ENCODE measurements at regions not wholly inside any gene's neighbourhood (a gene's known extent, or its start where the extent isn't known, plus 50 kb on each side); places are given as distances from the start of the nearest gene placed in this dataset.

- H3K36me3 ChIP-seq (ENCODE audit: control insufficient read depth, insufficient read depth, low read length), result no peaks in the 10 kb centered on the region
- no peaks in the 10 kb centered on the region for H3K27me3 ChIP-seq (replicated peaks; ENCODE audit: control insufficient read depth, insufficient read depth, low read length, poor library complexity, severe bottlenecking)
- DNase-seq, result no peak
- no peak overlapping the region for H3K4me3 ChIP-seq (ENCODE audit: insufficient read depth, low read depth, low read length, poor library complexity, severe bottlenecking)
- no peak overlapping the region for H3K27ac ChIP-seq (ENCODE audit: insufficient read depth, low read length, poor library complexity, severe bottlenecking)
- no peaks in the 10 kb centered on the region for H3K9me3 ChIP-seq (ENCODE audit: control insufficient read depth, low read length)
- H3K4me1 ChIP-seq (ENCODE audit: control insufficient read depth, insufficient read depth, low read length, poor library complexity, severe bottlenecking), result no peaks in the 10 kb centered on the region
Measured at GRCh38 chr1:244106837-244107493, 55.9 kb downstream of the ZBTB18 start.

GRCh38 chr1:244111027-244111426, 59.9 kb downstream of the ZBTB18 start:
- DNase-seq, result no peak

GRCh38 chr1:244112041-244112440, 61.0 kb downstream of the ZBTB18 start:
- Histone ChIP-seq H3K4me1 (ENCODE audit: control insufficient read depth, insufficient read depth, low read length, poor library complexity, severe bottlenecking) (no peaks in the 10 kb centered on the region), H3K27me3 (replicated peaks; ENCODE audit: control insufficient read depth, insufficient read depth, low read length, poor library complexity, severe bottlenecking) (no peaks in the 10 kb centered on the region), H3K27ac (ENCODE audit: insufficient read depth, low read length, poor library complexity, severe bottlenecking) (no peak overlapping the region), H3K36me3 (ENCODE audit: control insufficient read depth, insufficient read depth, low read length) (no peaks in the 10 kb centered on the region), H3K4me3 (ENCODE audit: insufficient read depth, low read depth, low read length, poor library complexity, severe bottlenecking) (no peak overlapping the region), H3K9me3 (ENCODE audit: control insufficient read depth, low read length) (no peaks in the 10 kb centered on the region)
- no peak for DNase-seq

More at GRCh38 chr1:244111027-244111426, 59.9 kb downstream of the ZBTB18 start:
- Histone ChIP-seq H3K4me3 (ENCODE audit: insufficient read depth, low read depth, low read length, poor library complexity, severe bottlenecking) (no peak overlapping the region), H3K36me3 (ENCODE audit: control insufficient read depth, insufficient read depth, low read length) (no peaks in the 10 kb centered on the region), H3K9me3 (ENCODE audit: control insufficient read depth, low read length) (no peaks in the 10 kb centered on the region), H3K27ac (ENCODE audit: insufficient read depth, low read length, poor library complexity, severe bottlenecking) (no peak overlapping the region), H3K4me1 (ENCODE audit: control insufficient read depth, insufficient read depth, low read length, poor library complexity, severe bottlenecking) (no peaks in the 10 kb centered on the region), H3K27me3 (replicated peaks; ENCODE audit: control insufficient read depth, insufficient read depth, low read length, poor library complexity, severe bottlenecking) (no peaks in the 10 kb centered on the region)

- no peaks in the 10 kb centered on the region for H3K36me3 ChIP-seq (ENCODE audit: control insufficient read depth, insufficient read depth, low read length)
- no peaks in the 10 kb centered on the region for H3K9me3 ChIP-seq (ENCODE audit: control insufficient read depth, low read length)
- no peak for DNase-seq
- no peak overlapping the region for H3K27ac ChIP-seq (ENCODE audit: insufficient read depth, low read length, poor library complexity, severe bottlenecking)
- no peak overlapping the region for H3K4me3 ChIP-seq (ENCODE audit: insufficient read depth, low read depth, low read length, poor library complexity, severe bottlenecking)
- no peaks in the 10 kb centered on the region for H3K27me3 ChIP-seq (replicated peaks; ENCODE audit: control insufficient read depth, insufficient read depth, low read length, poor library complexity, severe bottlenecking)
- H3K4me1 ChIP-seq (ENCODE audit: control insufficient read depth, insufficient read depth, low read length, poor library complexity, severe bottlenecking), result no peaks in the 10 kb centered on the region
Measured at GRCh38 chr1:244112636-244113035, 61.6 kb downstream of the ZBTB18 start.

GRCh38 chr1:244113532-244114320, 62.6 kb downstream of the ZBTB18 start:
- Histone ChIP-seq H3K36me3 (ENCODE audit: control insufficient read depth, insufficient read depth, low read length) (no peaks in the 10 kb centered on the region), H3K27me3 (replicated peaks; ENCODE audit: control insufficient read depth, insufficient read depth, low read length, poor library complexity, severe bottlenecking) (no peaks in the 10 kb centered on the region), H3K4me1 (ENCODE audit: control insufficient read depth, insufficient read depth, low read length, poor library complexity, severe bottlenecking) (no peaks in the 10 kb centered on the region), H3K4me3 (ENCODE audit: insufficient read depth, low read depth, low read length, poor library complexity, severe bottlenecking) (no peak overlapping the region), H3K9me3 (ENCODE audit: control insufficient read depth, low read length) (no peaks in the 10 kb centered on the region), H3K27ac (ENCODE audit: insufficient read depth, low read length, poor library complexity, severe bottlenecking) (no peak overlapping the region)
- no peak for DNase-seq

- no peak overlapping the region for H3K4me3 ChIP-seq (ENCODE audit: insufficient read depth, low read depth, low read length, poor library complexity, severe bottlenecking)
- H3K27ac ChIP-seq (ENCODE audit: insufficient read depth, low read length, poor library complexity, severe bottlenecking), result no peak overlapping the region
- no peaks in the 10 kb centered on the region for H3K4me1 ChIP-seq (ENCODE audit: control insufficient read depth, insufficient read depth, low read length, poor library complexity, severe bottlenecking)
- no peaks in the 10 kb centered on the region for H3K9me3 ChIP-seq (ENCODE audit: control insufficient read depth, low read length)
- no peak for DNase-seq
- no peaks in the 10 kb centered on the region for H3K27me3 ChIP-seq (replicated peaks; ENCODE audit: control insufficient read depth, insufficient read depth, low read length, poor library complexity, severe bottlenecking)
- H3K36me3 ChIP-seq (ENCODE audit: control insufficient read depth, insufficient read depth, low read length), result no peaks in the 10 kb centered on the region
Measured at GRCh38 chr1:244114892-244115291, 63.8 kb downstream of the ZBTB18 start.

GRCh38 chr1:244116946-244117345, 65.9 kb downstream of the ZBTB18 start:
- no peaks in the 10 kb centered on the region for H3K4me1 ChIP-seq (ENCODE audit: control insufficient read depth, insufficient read depth, low read length, poor library complexity, severe bottlenecking)
- H3K9me3 ChIP-seq (ENCODE audit: control insufficient read depth, low read length), result no peaks in the 10 kb centered on the region
- no peak for DNase-seq
- no peak overlapping the region for H3K4me3 ChIP-seq (ENCODE audit: insufficient read depth, low read depth, low read length, poor library complexity, severe bottlenecking)
- H3K36me3 ChIP-seq (ENCODE audit: control insufficient read depth, insufficient read depth, low read length), result no peaks in the 10 kb centered on the region
- no peak overlapping the region for H3K27ac ChIP-seq (ENCODE audit: insufficient read depth, low read length, poor library complexity, severe bottlenecking)
- peaks cover under 1% of the 10 kb centered on the region for H3K27me3 ChIP-seq (replicated peaks; ENCODE audit: control insufficient read depth, insufficient read depth, low read length, poor library complexity, severe bottlenecking)

GRCh38 chr1:244118109-244118761, 67.2 kb downstream of the ZBTB18 start:
- Histone ChIP-seq H3K27me3 (replicated peaks; ENCODE audit: control insufficient read depth, insufficient read depth, low read length, poor library complexity, severe bottlenecking) (peaks cover 3% of the 10 kb centered on the region), H3K4me1 (ENCODE audit: control insufficient read depth, insufficient read depth, low read length, poor library complexity, severe bottlenecking) (no peaks in the 10 kb centered on the region), H3K27ac (ENCODE audit: insufficient read depth, low read length, poor library complexity, severe bottlenecking) (no peak overlapping the region), H3K4me3 (ENCODE audit: insufficient read depth, low read depth, low read length, poor library complexity, severe bottlenecking) (no peak overlapping the region), H3K9me3 (ENCODE audit: control insufficient read depth, low read length) (no peaks in the 10 kb centered on the region), H3K36me3 (ENCODE audit: control insufficient read depth, insufficient read depth, low read length) (no peaks in the 10 kb centered on the region)
- DNase-seq, result no peak

GRCh38 chr1:244128591-244129383, 77.7 kb downstream of the ZBTB18 start:
- no peak for DNase-seq
- H3K4me1 ChIP-seq (ENCODE audit: control insufficient read depth, insufficient read depth, low read length, poor library complexity, severe bottlenecking), result no peaks in the 10 kb centered on the region

More at GRCh38 chr1:244128591-244129383, 77.7 kb downstream of the ZBTB18 start:
- no peaks in the 10 kb centered on the region for H3K9me3 ChIP-seq (ENCODE audit: control insufficient read depth, low read length)
- H3K36me3 ChIP-seq (ENCODE audit: control insufficient read depth, insufficient read depth, low read length), result no peaks in the 10 kb centered on the region
- H3K27me3 ChIP-seq (replicated peaks; ENCODE audit: control insufficient read depth, insufficient read depth, low read length, poor library complexity, severe bottlenecking), result no peaks in the 10 kb centered on the region
- no peak overlapping the region for H3K4me3 ChIP-seq (ENCODE audit: insufficient read depth, low read depth, low read length, poor library complexity, severe bottlenecking)
- H3K27ac ChIP-seq (ENCODE audit: insufficient read depth, low read length, poor library complexity, severe bottlenecking), result no peak overlapping the region
